Ovary (tissue), 7 donors: ENCODE measurements at regions not wholly inside any gene's neighbourhood (a gene's known extent, or its start where the extent isn't known, plus 50 kb on each side); places are given as distances from the start of the nearest gene placed in this dataset.

ENCODE experiments used
- DNase-seq, 5 donors: peaks; one replicate each; pipeline ENCODE4 v3.0.0-alpha.2; 2019 to 2020
- H3K27ac ChIP-seq, 2 donors: fragments of 200-600 bp; one replicate each; pipeline versions ENCODE4 v1.5.1 to v1.8.0; 2019 to 2022
- H3K27me3 ChIP-seq: fragments of 200-600 bp; one replicate; pipeline ENCODE4 v1.8.0; 2022
- H3K36me3 ChIP-seq: fragments of 200-600 bp; sonication (generic); one replicate; pipeline ENCODE4 v1.5.1; 2019
- H3K4me1 ChIP-seq: one replicate; pipeline ENCODE4 v1.8.1; 2013; ENCODE audit warnings: mild to moderate bottlenecking, moderate library complexity; ENCODE audit not compliant: insufficient read depth
- H3K4me3 ChIP-seq: fragments of 200-600 bp; sonication (generic); one replicate; pipeline ENCODE4 v1.5.1; 2017
- H3K9me3 ChIP-seq, 2 donors: fragments of 200-600 bp in 1 of 2; sonication (generic) in 1 of 2; one replicate each; pipeline versions ENCODE4 v1.5.1 to v1.8.1; 2013 to 2019; ENCODE audit warnings: mild to moderate bottlenecking in 1 of 2, moderate library complexity in 1 of 2
- EP300 ChIP-seq: sonication (generic); formaldehyde crosslinking; IDR thresholded peaks from one replicate; pipeline ENCODE4 v1.6.1; 2017; ENCODE audit warnings: antibody characterized with exemption
- POLR2A ChIP-seq: fragments of 450-650 bp; IDR thresholded peaks from one replicate; pipeline ENCODE4 v1.6.1; 2017; ENCODE audit warnings: antibody characterized with exemption, mild to moderate bottlenecking, moderate library complexity
- WGBS, 3 donors: extraction: QIAGEN DNeasy Blood & Tissue Kit in 1 of 3; methylation state at CpG; one replicate each; pipeline versions ENCODE4 v1.1.5 to v1.1.7; 2013 to 2017; 5-methylcytosine and 5-hydroxymethylcytosine counted together
- intact Hi-C, 4 donors: fragments of 100-400 bp; cut with DNase I; formaldehyde crosslinking; loops; one replicate each; pipeline versions ENCODE4 v1.11.0 to v1.15.1; 2022 to 2023
- TF ChIP-seq, protein P1 (sequence below), 3 donors: fragments of 450-650 bp in 2 of 3; fragments of 200-600 bp in 1 of 3; IDR thresholded peaks; one replicate each; pipeline versions ENCODE4 v1.5.1 to v1.8.0; 2016 to 2022; ENCODE audit warnings: antibody characterized with exemption in 3 of 3, mild to moderate bottlenecking in 1 of 3
- donor health status: DM: no; HTN: no; CAD: no; lungs with moderate emphysema.
- donor health status: DM: no; HTN: no; CAD: no.
- donor health status: Bipolar disorder and iron deficiency.
- donor health status: DM: no; HTN: no; CAD: no.
- donor health status: DM: yes; HTN: yes; CAD: no.

DNA sequence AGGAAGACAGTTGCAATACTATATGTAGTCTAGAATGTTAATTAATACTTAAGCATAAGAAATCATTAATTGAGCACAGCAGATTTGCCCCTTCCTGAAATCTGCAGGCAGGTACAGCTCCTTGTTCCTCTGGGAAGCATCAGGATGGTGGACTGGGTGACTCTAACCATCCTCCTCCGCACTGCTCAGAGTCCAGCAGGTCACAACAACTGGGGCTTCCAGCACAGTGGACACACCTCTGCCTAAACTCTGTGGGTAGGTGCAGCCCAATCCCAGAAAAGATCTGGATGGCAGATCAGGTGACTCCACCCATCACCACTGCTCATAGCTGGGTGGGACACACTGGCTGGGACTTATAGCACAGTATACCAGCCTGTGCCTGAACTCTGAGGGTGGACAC lies 189.9 kb upstream of the TMCO5A start:
- DNase-seq: no peak
- TF ChIP-seq POLR2A (no peak), EP300 (no peak)
- TF ChIP-seq, protein P1, sequence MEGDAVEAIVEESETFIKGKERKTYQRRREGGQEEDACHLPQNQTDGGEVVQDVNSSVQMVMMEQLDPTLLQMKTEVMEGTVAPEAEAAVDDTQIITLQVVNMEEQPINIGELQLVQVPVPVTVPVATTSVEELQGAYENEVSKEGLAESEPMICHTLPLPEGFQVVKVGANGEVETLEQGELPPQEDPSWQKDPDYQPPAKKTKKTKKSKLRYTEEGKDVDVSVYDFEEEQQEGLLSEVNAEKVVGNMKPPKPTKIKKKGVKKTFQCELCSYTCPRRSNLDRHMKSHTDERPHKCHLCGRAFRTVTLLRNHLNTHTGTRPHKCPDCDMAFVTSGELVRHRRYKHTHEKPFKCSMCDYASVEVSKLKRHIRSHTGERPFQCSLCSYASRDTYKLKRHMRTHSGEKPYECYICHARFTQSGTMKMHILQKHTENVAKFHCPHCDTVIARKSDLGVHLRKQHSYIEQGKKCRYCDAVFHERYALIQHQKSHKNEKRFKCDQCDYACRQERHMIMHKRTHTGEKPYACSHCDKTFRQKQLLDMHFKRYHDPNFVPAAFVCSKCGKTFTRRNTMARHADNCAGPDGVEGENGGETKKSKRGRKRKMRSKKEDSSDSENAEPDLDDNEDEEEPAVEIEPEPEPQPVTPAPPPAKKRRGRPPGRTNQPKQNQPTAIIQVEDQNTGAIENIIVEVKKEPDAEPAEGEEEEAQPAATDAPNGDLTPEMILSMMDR (IDR thresholded peaks at IDR 0.05): no peak
- Histone ChIP-seq H3K4me1 (no peaks in the 10 kb centered on the region), H3K27me3 (no peaks in the 10 kb centered on the region), H3K36me3 (no peaks in the 10 kb centered on the region), H3K27ac (no peak overlapping the region), H3K9me3 (no peaks in the 10 kb centered on the region), H3K4me3 (no peak overlapping the region)
- intact Hi-C loops: no loop called here
- 88 to 100% (median 94%) methylated on average over 1 of the region's 1 CpG for whole genome bisulfite sequencing, 3 donors

DNA sequence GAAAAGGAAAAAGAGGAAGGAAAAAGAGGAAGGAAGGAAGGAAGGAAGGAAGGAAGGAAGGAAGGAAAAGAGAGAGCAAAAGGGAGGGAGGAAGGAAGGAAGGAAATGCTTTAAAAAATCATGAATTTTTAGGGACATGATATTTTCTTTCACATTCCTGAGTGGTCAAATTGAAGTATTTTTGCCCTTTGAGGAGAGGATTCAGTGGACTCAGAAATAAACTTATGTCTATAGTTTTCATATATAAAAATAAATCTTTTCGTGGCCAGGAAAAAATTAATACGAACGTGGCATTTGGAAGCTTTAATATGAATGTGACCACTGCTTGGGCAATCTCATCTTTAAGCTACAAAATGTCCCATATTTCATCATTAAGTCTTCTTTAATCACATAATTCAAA lies 183.0 kb upstream of the TMCO5A start:
- intact Hi-C loops: no loop called here

DNA sequence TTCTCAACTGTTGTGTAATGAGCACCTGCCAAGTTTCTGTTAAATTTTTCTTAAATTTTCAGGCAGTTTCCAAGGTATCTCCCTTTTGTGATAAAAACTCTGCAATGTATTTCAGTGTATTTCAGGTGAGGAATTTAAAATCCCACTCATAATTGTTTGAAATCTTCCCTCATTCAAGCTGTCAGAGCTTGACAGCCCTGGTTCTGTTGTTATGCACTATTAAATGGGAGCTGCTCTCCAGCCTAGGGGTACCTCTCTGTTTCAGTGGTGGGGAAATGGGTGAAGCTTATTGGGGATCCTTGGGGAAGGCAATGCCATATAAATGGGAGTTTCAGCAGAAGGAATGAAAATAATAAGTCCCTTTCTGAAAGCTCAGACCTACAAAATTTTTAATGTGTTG lies 178.0 kb upstream of the TMCO5A start:
- Histone ChIP-seq H3K27me3 (no peaks in the 10 kb centered on the region), H3K9me3 (no peaks in the 10 kb centered on the region), H3K27ac (no peak overlapping the region), H3K36me3 (no peaks in the 10 kb centered on the region), H3K4me3 (no peak overlapping the region), H3K4me1 (no peaks in the 10 kb centered on the region)
- intact Hi-C loops: no loop called here
- no peak for DNase-seq
- no peak for TF ChIP-seq EP300

More for the DNA sequence above, 183.0 kb upstream of the TMCO5A start:
- TF ChIP-seq POLR2A (no peak), EP300 (no peak)
- TF ChIP-seq, protein P1 (IDR thresholded peaks at IDR 0.05): no peak
- H3K36me3 ChIP-seq: no peaks in the 10 kb centered on the region
- H3K27me3 ChIP-seq: no peaks in the 10 kb centered on the region
- H3K27ac ChIP-seq: no peak overlapping the region
- WGBS, 3 donors: 90 to 94% (median 92%) methylated on average over 3 of the region's 3 CpGs
- H3K9me3 ChIP-seq: no peaks in the 10 kb centered on the region
- no peak overlapping the region for H3K4me3 ChIP-seq
- H3K4me1 ChIP-seq: no peaks in the 10 kb centered on the region
- no peak for DNase-seq

DNA sequence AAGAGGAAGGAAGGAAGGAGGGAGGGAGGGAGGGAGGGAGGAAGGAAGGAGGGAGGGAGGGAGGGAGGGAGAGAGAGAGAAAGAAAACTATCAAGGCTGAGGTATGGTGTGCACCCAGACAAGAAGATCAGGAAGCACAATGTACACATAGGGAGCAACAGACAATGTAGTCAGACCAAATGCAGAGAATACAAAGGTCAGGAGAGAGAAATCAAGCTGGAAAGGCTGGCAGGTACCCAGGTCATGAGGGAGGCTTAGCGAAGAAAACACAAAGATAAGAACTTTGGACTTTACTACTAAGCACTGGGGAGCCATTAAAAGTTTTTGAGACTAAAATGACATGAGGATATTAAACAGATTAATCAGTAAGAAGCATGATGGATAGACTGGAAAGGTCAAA lies 176.0 kb upstream of the TMCO5A start:
- TF ChIP-seq, protein P1 (IDR thresholded peaks at IDR 0.05): no peak
- TF ChIP-seq EP300: no peak
- no peak for TF ChIP-seq POLR2A
- H3K27me3 ChIP-seq: no peaks in the 10 kb centered on the region

DNA sequence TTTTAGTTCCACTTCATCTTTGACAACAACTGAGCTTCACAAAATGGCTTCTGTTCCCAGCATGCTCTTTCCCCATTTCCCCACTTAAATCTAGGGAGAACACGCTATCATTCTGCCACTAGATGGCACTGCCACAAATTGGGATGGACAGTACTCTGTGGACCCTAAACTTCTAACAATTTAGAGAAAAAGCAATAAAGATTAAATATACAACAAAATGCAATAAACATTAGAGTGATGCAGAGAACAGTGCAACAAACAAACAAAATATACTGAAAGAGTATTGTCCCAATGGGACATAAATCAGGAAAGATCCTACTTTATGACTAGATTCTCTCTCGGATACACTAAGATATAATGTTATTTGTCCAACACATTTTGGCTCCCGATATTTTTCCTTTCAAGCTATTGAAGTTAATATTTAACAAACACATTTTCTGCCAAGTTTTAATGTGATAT lies 169.7 kb upstream of the TMCO5A start:
- no peak for DNase-seq
- Histone ChIP-seq H3K4me1 (no peaks in the 10 kb centered on the region), H3K27me3 (no peaks in the 10 kb centered on the region), H3K4me3 (no peak overlapping the region), H3K9me3 (no peaks in the 10 kb centered on the region), H3K27ac (no peak overlapping the region), H3K36me3 (no peaks in the 10 kb centered on the region)
- 13 to 18% (median 17%) methylated on average over 3 of the region's 3 CpGs for WGBS, 3 donors
- intact Hi-C loops: no loop called here
- no peak for TF ChIP-seq EP300
- TF ChIP-seq POLR2A: no peak
- TF ChIP-seq, protein P1 (IDR thresholded peaks at IDR 0.05): no peak

More for the DNA sequence above, 176.0 kb upstream of the TMCO5A start:
- no peak for DNase-seq
- Histone ChIP-seq H3K4me1 (no peaks in the 10 kb centered on the region), H3K36me3 (no peaks in the 10 kb centered on the region), H3K9me3 (no peaks in the 10 kb centered on the region), H3K27ac (no peak overlapping the region), H3K4me3 (no peak overlapping the region)
- intact Hi-C loops: no loop called here
- 34 to 64% (median 49%) methylated on average over 1 of the region's 1 CpG for WGBS, 3 donors
